ENCODE measurements at regions not wholly inside any gene's neighbourhood (a gene's known extent, or its start where the extent isn't known, plus 50 kb on each side); places are given as distances from the start of the nearest gene placed in this dataset.

DNA sequence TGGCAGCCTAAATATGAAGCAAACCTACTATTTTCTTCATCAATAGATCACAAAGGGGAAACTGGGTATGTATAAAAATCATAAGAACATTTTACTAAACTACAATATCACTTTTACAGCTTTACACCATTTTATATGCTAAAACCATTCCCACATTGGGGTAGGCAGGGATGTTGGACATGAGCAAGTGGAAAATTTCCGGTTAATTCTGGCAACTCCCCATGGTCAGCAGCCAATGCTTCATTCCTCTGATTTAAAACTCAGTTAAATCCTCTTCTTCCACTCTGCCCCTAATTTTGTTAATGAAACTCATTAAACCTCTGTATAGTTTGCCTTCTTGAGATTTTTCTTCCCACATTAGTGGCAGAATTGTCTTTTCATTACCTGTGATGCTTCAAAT lies 552.5 kb upstream of the NECTIN3 start:
- no peak overlapping the region for H2AFZ ChIP-seq (ENCODE audit: control insufficient read depth, low read depth, low read length)
- WGBS (ENCODE audit: insufficient coverage, insufficient replicate concordance, low lambda C conversion rate, missing lambda C conversion rate), result 0% methylated on average over 1 of the region's 1 CpG

More for the DNA sequence above, 552.5 kb upstream of the NECTIN3 start:
- no peaks in the 10 kb centered on the region for H3K27me3 ChIP-seq (replicated peaks in 1 of 2; ENCODE audit: control insufficient read depth in 2 of 2, insufficient read depth in 2 of 2, low read length in 1 of 2)
- TF ChIP-seq BHLHE40 (IDR thresholded peaks at IDR 0.05; ENCODE audit: borderline replicate concordance in 1 of 2, low read depth in 2 of 2, low read length in 1 of 2) (no peak), MTA2 (IDR thresholded peaks at IDR 0.05; ENCODE audit: low read depth) (no peak), HDAC2 (IDR thresholded peaks at IDR 0.05) (no peak), IKZF1 (conservative IDR thresholded peaks at IDR 0.05) (no peak), SUZ12 (IDR thresholded peaks at IDR 0.05; ENCODE audit: unreplicated experiment) (no peak), YY1 (IDR thresholded peaks at IDR 0.05; ENCODE audit: low read depth, low read length) (no peak), ASH2L (IDR thresholded peaks at IDR 0.05; ENCODE audit: borderline replicate concordance, low read depth) (no peak), ESRRA (IDR thresholded peaks at IDR 0.05; ENCODE audit: low read length) (no peak), FOXK2 (IDR thresholded peaks at IDR 0.05) (no peak), WRNIP1 (IDR thresholded peaks at IDR 0.05; ENCODE audit: borderline replicate concordance, low read depth, low read length) (no peak), SP1 (IDR thresholded peaks at IDR 0.05; ENCODE audit: low read depth, low read length) (no peak), RAD21 (IDR thresholded peaks at IDR 0.05; ENCODE audit: insufficient read depth, low read depth, low read length) (no peak)
- TF ChIP-seq, protein P1, sequence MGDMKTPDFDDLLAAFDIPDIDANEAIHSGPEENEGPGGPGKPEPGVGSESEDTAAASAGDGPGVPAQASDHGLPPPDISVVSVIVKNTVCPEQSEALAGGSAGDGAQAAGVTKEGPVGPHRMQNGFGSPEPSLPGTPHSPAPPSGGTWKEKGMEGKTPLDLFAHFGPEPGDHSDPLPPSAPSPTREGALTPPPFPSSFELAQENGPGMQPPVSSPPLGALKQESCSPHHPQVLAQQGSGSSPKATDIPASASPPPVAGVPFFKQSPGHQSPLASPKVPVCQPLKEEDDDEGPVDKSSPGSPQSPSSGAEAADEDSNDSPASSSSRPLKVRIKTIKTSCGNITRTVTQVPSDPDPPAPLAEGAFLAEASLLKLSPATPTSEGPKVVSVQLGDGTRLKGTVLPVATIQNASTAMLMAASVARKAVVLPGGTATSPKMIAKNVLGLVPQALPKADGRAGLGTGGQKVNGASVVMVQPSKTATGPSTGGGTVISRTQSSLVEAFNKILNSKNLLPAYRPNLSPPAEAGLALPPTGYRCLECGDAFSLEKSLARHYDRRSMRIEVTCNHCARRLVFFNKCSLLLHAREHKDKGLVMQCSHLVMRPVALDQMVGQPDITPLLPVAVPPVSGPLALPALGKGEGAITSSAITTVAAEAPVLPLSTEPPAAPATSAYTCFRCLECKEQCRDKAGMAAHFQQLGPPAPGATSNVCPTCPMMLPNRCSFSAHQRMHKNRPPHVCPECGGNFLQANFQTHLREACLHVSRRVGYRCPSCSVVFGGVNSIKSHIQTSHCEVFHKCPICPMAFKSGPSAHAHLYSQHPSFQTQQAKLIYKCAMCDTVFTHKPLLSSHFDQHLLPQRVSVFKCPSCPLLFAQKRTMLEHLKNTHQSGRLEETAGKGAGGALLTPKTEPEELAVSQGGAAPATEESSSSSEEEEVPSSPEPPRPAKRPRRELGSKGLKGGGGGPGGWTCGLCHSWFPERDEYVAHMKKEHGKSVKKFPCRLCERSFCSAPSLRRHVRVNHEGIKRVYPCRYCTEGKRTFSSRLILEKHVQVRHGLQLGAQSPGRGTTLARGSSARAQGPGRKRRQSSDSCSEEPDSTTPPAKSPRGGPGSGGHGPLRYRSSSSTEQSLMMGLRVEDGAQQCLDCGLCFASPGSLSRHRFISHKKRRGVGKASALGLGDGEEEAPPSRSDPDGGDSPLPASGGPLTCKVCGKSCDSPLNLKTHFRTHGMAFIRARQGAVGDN (IDR thresholded peaks at IDR 0.05), result no peak
- SMC1A ChIA-PET (ENCODE audit: uncharacterized antibody, unreplicated experiment), result no interaction called here
- no peaks in the 10 kb centered on the region for H3K4me1 ChIP-seq (ENCODE audit: control insufficient read depth, insufficient read depth, low read length)
- H3K9ac ChIP-seq (ENCODE audit: control insufficient read depth, insufficient read depth, low read length), result no peak overlapping the region
- RAD21 ChIA-PET (ENCODE audit: unreplicated experiment), result no interaction called here
- H3K4me2 ChIP-seq (ENCODE audit: control insufficient read depth, insufficient read depth), result no peak overlapping the region
- FAIRE-seq (no peak), DNase-seq (ENCODE audit: low read depth, low spot score) (no peak), ATAC-seq (no peak)
- intact Hi-C loops (cut with micrococcal nuclease; ENCODE audit: unreplicated experiment), result no loop called here
- in situ Hi-C loops (cut with MboI), result no loop called here
- no peak overlapping the region for H3K27ac ChIP-seq (ENCODE audit: control insufficient read depth, insufficient read depth)
- no peaks in the 10 kb centered on the region for H4K20me1 ChIP-seq (ENCODE audit: control insufficient read depth, insufficient read depth)
- BruUV-seq (replicated peaks), result no TSS peak
- no peaks in the 10 kb centered on the region for H3K36me3 ChIP-seq (ENCODE audit: control insufficient read depth in 2 of 2, insufficient read depth in 2 of 2, low read length in 1 of 2)
- CTCF ChIA-PET, result interaction anchor here (0.6 kb wide), 1 partner anchor 14 kb away, joined by 3 read pairs; no protein-coding TSS in a partner anchor
- H3K9me3 ChIP-seq (replicated peaks; ENCODE audit: control insufficient read depth, insufficient read depth, low read length), result no peaks in the 10 kb centered on the region
- POLR2A ChIA-PET, result no interaction called here
- H3K79me2 ChIP-seq (ENCODE audit: control insufficient read depth, insufficient read depth, low read length), result no peaks in the 10 kb centered on the region
- H3K4me3 ChIP-seq, result no peak overlapping the region

Data from GM12878 (cell line).